HUDEP-2 (cell line): ENCODE measurements at regions not wholly inside any gene's neighbourhood (a gene's known extent, or its start where the extent isn't known, plus 50 kb on each side); places are given as distances from the start of the nearest gene placed in this dataset.
A peak's percentile ranks its signal among the peaks of the same experiment; 100 is the strongest.

Experiments used
- DNase-seq, 76 experiments: peaks; one replicate each; lab custom pipeline; 2025; ENCODE audit not compliant: unreplicated experiment in 76 of 76; lab: John Stamatoyannopoulos, UW

- no peak for DNase-seq
Observed at GRCh38 chrX:2608638-2609430, 82.3 kb upstream of the CD99 start.

- DNase-seq: no peak
Observed at GRCh38 chrX:2607113-2607512, 84.0 kb upstream of the CD99 start.

GRCh38 chrX:2600564-2600963 lies 90.5 kb upstream of the CD99 start:
- no peak for DNase-seq

GRCh38 chrX:2596555-2597255 lies 94.4 kb upstream of the CD99 start:
- DNase-seq: no peak

DNA sequence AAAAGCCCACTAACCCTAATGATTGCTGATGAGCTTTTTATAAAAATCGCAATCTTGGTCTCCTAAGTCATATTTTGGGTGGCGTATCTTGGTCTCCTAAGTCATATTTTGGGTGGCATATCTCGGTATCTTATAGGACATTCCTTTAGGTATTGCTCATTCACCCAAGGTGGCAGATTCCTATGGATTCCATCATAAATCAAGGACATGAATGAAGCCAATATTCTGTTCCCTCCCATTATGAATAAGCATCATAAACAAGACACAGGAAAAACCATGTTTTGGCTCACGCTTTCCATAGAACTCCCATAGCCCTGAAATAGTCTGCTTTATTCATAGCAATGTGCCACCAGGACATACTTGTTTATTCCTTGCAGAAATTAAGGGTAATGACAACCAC lies 95.0 kb upstream of the CD99 start:
- no peak for DNase-seq

GRCh38 chrX:2595258-2595657 lies 94.5 kb upstream of the DHRSX start:
- no peak for DNase-seq

GRCh38 chrX:2594491-2594890 lies 93.7 kb upstream of the DHRSX start:
- DNase-seq: no peak

GRCh38 chrX:2592279-2592678 lies 91.5 kb upstream of the DHRSX start:
- no peak for DNase-seq

DNA sequence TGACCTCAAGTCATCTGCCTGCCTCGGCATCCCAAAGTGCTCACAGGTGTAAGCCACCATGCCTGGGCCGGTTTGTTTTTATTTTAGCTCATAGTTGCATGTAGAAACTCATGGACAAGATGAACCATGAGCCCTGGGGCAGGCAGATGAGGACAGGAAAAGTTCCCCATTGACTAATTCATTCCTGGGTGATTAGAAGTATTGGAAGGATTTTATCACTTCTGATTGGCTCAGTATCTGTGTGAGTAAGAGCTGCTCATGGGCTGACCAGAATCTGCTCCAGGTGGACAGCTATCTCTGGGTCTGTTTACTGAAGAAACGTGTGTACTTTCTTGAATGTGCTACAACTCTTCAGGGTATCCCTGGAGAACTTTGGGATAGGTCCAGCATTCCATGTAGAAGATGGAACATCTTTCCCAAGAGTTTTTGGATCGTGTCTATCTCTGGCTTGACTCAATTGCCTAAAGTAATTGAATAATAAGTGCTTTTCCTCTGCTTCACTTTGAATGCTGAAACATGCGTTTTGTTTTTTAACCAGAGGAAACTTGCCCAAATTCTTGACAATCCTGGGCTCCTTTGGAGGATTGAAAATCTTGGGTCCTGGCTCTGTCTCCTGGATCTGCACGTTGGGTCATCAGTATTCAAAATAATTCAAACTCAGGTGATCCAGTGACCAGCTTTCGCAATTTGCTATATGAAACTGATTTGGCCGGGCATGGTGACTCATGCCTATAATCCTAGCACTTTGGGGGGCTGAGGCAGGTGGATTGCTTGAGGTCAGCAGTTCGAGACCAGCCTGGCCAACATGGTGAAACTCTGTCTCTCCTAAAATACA lies 88.6 kb upstream of the DHRSX start:
- DNase-seq: no peak

DNA sequence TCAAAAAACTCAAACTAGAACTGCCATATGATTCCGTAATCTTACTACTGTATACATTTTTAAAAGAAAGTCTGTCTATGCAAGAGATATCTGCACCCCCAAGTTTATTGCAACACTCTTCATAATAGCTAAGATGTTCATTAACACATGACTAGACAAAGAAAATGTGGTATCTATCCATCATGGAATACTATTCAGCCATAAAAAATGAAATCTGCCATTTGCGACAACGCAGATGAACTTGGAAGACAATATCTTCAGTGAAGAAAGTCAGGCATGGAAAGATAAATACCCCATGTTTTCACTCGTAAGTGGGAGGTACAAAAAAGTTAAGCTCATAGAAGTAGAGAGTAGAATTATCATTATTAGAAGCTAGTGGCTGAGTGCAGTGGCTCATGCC lies 87.3 kb upstream of the DHRSX start:
- no peak for DNase-seq

- DNase-seq: no peak
Observed at GRCh38 chrX:2587146-2587545, 86.4 kb upstream of the DHRSX start.

DNA sequence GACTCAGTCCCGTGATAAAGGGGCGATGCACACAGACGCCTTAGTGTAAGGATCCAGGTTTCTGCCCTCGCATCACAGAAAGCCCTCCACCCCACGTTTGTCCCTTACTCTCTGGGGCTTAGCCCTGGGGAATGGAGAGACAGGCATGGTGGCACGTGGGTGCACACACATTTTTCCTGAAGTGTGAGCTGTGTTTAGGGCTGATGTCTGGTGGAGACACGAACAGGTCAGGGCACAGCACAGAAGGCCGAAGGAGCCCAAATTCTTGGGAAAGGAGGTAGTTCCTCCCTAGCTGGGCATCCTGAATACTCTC lies 84.3 kb upstream of the DHRSX start:
- DNase-seq: no peak

GRCh38 chrX:2584251-2585157 lies 83.7 kb upstream of the DHRSX start:
- no peak for DNase-seq

DNA sequence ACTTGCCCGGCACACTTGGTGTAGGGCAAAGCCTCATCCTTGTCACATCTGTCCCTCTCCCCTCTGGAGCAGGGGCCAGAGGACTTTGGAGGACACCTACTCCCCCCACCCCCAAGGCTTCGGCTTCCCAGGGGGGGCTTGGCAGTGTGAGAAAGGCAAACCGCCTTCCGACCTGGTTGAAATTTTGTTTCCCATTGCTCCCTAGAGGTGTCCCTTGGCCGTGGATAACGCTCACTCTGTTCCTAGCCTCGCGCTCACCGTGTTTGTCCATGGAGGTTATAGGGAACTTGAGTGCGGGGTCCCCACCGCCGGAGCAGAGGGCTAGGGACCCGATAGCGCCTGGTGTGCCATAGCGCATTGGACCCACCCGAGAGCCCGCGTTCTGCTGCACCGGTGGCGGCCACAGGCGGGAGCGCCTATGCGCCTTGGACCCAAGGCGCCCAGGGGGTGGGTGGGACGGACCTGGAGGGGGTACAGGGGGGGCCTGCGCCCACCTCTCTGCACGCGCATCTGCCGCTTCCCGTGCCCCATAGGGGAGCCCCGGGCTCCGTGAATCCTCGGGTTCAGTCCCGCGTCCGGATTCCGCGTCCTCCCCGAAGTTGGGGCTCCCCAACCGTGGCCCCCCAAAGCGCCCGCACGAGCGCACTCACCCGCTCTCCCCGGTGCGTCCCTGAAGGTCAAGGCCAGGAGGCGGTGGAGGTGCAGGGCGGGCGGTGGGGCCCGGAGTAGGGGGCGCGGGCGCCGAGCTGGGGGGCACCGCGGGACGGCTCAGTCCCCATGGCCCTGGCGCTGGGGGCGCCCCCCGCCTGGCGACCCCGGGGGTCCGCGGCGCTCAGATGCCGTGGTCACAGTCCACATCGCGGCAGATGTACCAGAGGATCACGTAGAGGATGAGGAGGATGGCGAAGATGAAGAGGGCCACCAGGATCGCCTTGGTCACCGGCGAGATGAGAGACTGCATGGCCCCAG lies 82.7 kb upstream of the DHRSX start:
- no peak for DNase-seq

GRCh38 chrX:2582667-2583066 lies 81.9 kb upstream of the DHRSX start:
- no peak for DNase-seq

- DNase-seq: no peak
Observed at GRCh38 chrX:2581296-2581695, 80.5 kb upstream of the DHRSX start.

GRCh38 chrX:2578864-2579263 lies 78.1 kb upstream of the DHRSX start:
- no peak for DNase-seq

GRCh38 chrX:2577844-2578466 lies 77.2 kb upstream of the DHRSX start:
- DNase-seq: no peak

DNA sequence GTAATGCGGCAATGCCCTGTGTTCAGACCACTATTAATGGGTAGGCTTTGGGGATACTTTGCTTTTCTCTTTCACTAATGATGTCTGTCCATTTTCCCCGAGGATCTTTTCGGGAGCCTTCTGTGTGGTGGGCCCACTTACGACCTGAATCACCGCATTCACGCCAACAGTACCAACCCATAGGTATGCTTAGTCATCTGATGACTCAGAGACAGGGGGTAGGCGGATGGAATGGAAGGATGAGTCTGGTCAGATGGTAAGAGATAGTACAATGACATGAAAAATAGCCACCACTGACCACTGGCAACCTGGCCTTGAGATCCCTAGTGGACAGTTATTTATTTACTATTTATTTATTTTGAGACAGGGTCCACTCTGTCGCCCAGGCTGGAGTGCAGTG lies 76.0 kb upstream of the DHRSX start:
- peak in 1 of 76 experiments; percentile 0 for DNase-seq
